ENCODE measurements at regions not wholly inside any gene's neighbourhood (a gene's known extent, or its start where the extent isn't known, plus 50 kb on each side); places are given as distances from the start of the nearest gene placed in this dataset.

GRCh38 chrX:36508042-36508441 lies 500.1 kb upstream of the FAM47C start:
- Histone ChIP-seq H2AFZ (ENCODE audit: control insufficient read depth, low read length) (no peak overlapping the region), H3K9me3 (ENCODE audit: control insufficient read depth, low read depth, low read length) (peaks cover 2% of the 10 kb centered on the region), H3K36me3 (ENCODE audit: control insufficient read depth in 2 of 2, extremely low read depth in 1 of 2, insufficient read depth in 2 of 2, low read length in 2 of 2) (no peaks in the 10 kb centered on the region), H3K9me1 (ENCODE audit: control insufficient read depth, extremely low read depth, insufficient read depth, low read length) (no peaks in the 10 kb centered on the region), H3K27ac (ENCODE audit: control insufficient read depth, insufficient read depth, low read length) (no peak overlapping the region), H3K9ac (ENCODE audit: control insufficient read depth, extremely low read depth, insufficient read depth, low read length) (no peak overlapping the region), H3K4me2 (ENCODE audit: control insufficient read depth, extremely low read depth, insufficient read depth, low read depth, low read length) (no peak overlapping the region), H4K20me1 (ENCODE audit: control insufficient read depth, extremely low read depth, insufficient read depth, low read length) (no peaks in the 10 kb centered on the region), H3K27me3 (ENCODE audit: control insufficient read depth, extremely low read depth, insufficient read depth, low read length) (no peaks in the 10 kb centered on the region), H3K79me2 (ENCODE audit: control insufficient read depth, insufficient read depth, low read length) (no peaks in the 10 kb centered on the region), H3K4me3 (ENCODE audit: control insufficient read depth in 2 of 3, extremely low read depth in 1 of 3, insufficient read depth in 2 of 3, low read depth in 1 of 3, low read length in 3 of 3) (no peak overlapping the region), H3K4me1 (ENCODE audit: control insufficient read depth, extremely low read depth, insufficient read depth, low read length) (no peaks in the 10 kb centered on the region)
- dilution Hi-C loops (cut with MboI; ENCODE audit: extremely low pct_ligation_motif_present, low sequenced_read_pairs): no loop called here
- TF ChIP-seq EZH2 (IDR thresholded peaks at IDR 0.05; ENCODE audit: low read length) (no peak), CTCF (optimal IDR thresholded peaks at IDR 0.05 in 1 of 3, IDR thresholded peaks at IDR 0.05 in 1 of 3, conservative IDR thresholded peaks at IDR 0.05 in 1 of 3; ENCODE audit: extremely low read depth in 1 of 3, insufficient read depth in 2 of 3, low read length in 3 of 3) (no peak)
- DNase-seq (ENCODE audit: low read depth, low spot score) (no peak), FAIRE-seq (no peak)

- Histone ChIP-seq H3K9ac (ENCODE audit: control insufficient read depth, extremely low read depth, insufficient read depth, low read length) (no peak overlapping the region), H3K79me2 (ENCODE audit: control insufficient read depth, insufficient read depth, low read length) (no peaks in the 10 kb centered on the region), H3K27me3 (ENCODE audit: control insufficient read depth, extremely low read depth, insufficient read depth, low read length) (no peaks in the 10 kb centered on the region), H3K4me1 (ENCODE audit: control insufficient read depth, extremely low read depth, insufficient read depth, low read length) (no peaks in the 10 kb centered on the region), H2AFZ (ENCODE audit: control insufficient read depth, low read length) (no peak overlapping the region), H3K4me3 (ENCODE audit: control insufficient read depth in 2 of 3, extremely low read depth in 1 of 3, insufficient read depth in 2 of 3, low read depth in 1 of 3, low read length in 3 of 3) (no peak overlapping the region), H3K36me3 (ENCODE audit: control insufficient read depth in 2 of 2, extremely low read depth in 1 of 2, insufficient read depth in 2 of 2, low read length in 2 of 2) (no peaks in the 10 kb centered on the region), H4K20me1 (ENCODE audit: control insufficient read depth, extremely low read depth, insufficient read depth, low read length) (no peaks in the 10 kb centered on the region), H3K27ac (ENCODE audit: control insufficient read depth, insufficient read depth, low read length) (no peak overlapping the region), H3K4me2 (ENCODE audit: control insufficient read depth, extremely low read depth, insufficient read depth, low read depth, low read length) (no peak overlapping the region), H3K9me1 (ENCODE audit: control insufficient read depth, extremely low read depth, insufficient read depth, low read length) (no peaks in the 10 kb centered on the region), H3K9me3 (ENCODE audit: control insufficient read depth, low read depth, low read length) (peaks cover 2% of the 10 kb centered on the region)
- dilution Hi-C loops (cut with MboI; ENCODE audit: extremely low pct_ligation_motif_present, low sequenced_read_pairs): no loop called here
- no peak for TF ChIP-seq CTCF (optimal IDR thresholded peaks at IDR 0.05 in 1 of 3, IDR thresholded peaks at IDR 0.05 in 1 of 3, conservative IDR thresholded peaks at IDR 0.05 in 1 of 3; ENCODE audit: extremely low read depth in 1 of 3, insufficient read depth in 2 of 3, low read length in 3 of 3)
- TF ChIP-seq EZH2 (IDR thresholded peaks at IDR 0.05; ENCODE audit: low read length): no peak
- DNase-seq (ENCODE audit: low read depth, low spot score) (no peak), FAIRE-seq (no peak)
These were observed 497.4 kb upstream of the FAM47C start for GRCh38 chrX:36510736-36511135.
